WTC11 (cell line): ENCODE measurements at regions not wholly inside any gene's neighbourhood (a gene's known extent, or its start where the extent isn't known, plus 50 kb on each side); places are given as distances from the start of the nearest gene placed in this dataset.

Experiments
- ATAC-seq: fragments of 200-7000 bp; cut with Tn5 transposase; 2 replicates; pipeline ENCODE4 v1.10.0; 2021; ENCODE audit warnings: mild to moderate bottlenecking, moderate library complexity
- CTCF ChIA-PET: fragments of 300-600 bp; sonication (Branson Sonifier 250); formaldehyde crosslinking; loops from one replicate; lab custom pipeline; 2021; ENCODE audit warnings: antibody characterized with exemption; lab: Charles Lee
- POLR2A ChIA-PET: fragments of 350-600 bp; sonication (Branson Sonifier 250); formaldehyde crosslinking; loops from one replicate; lab custom pipeline; 2021; ENCODE audit warnings: antibody characterized with exemption; lab: Charles Lee
- DNase-seq: peaks from one replicate; pipeline ENCODE4 v3.0.0; 2021; ENCODE audit warnings: low spot score
- H3K27ac Mint-ChIP-seq: 2 replicates; pipeline ENCODE4 v1.8.0; 2021; ENCODE audit warnings: mixed read lengths
- H3K27me3 Mint-ChIP-seq: 2 replicates; pipeline ENCODE4 v1.8.0; 2021; ENCODE audit warnings: low read depth, mild to moderate bottlenecking, moderate library complexity, mixed read lengths
- H3K36me3 Mint-ChIP-seq: 2 replicates; pipeline ENCODE4 v1.8.0; 2021; ENCODE audit warnings: mixed read lengths
- H3K4me1 Mint-ChIP-seq: 2 replicates; pipeline ENCODE4 v1.8.0; 2022; ENCODE audit warnings: mixed read lengths
- H3K4me3 Mint-ChIP-seq: 2 replicates; pipeline ENCODE4 v1.8.0; 2021; ENCODE audit warnings: mild to moderate bottlenecking, moderate library complexity, mixed read lengths
- H3K9me3 Mint-ChIP-seq: 2 replicates; pipeline ENCODE4 v1.8.0; 2021; ENCODE audit warnings: mixed read lengths
- ATF3 ChIP-seq: sonication (generic); formaldehyde crosslinking; conservative IDR thresholded peaks from 2 replicates; pipeline ENCODE4 v1.8.1; 2022; ENCODE audit warnings: mild to moderate bottlenecking, missing genetic modification reagents
- CREB1 ChIP-seq: sonication (generic); formaldehyde crosslinking; IDR thresholded peaks from 2 replicates; pipeline ENCODE4 v1.8.0; 2023; ENCODE audit warnings: mild to moderate bottlenecking, missing genetic modification reagents
- CREM ChIP-seq: sonication (generic); formaldehyde crosslinking; IDR thresholded peaks from 2 replicates; pipeline ENCODE4 v1.8.1; 2022; ENCODE audit warnings: mild to moderate bottlenecking, missing genetic modification reagents, moderate library complexity
- CTCF ChIP-seq: fragments of 200-600 bp; IDR thresholded peaks from 2 replicates; pipeline ENCODE4 v1.8.0; 2022; ENCODE audit warnings: antibody characterized with exemption
- FOXP1 ChIP-seq: sonication (generic); formaldehyde crosslinking; IDR thresholded peaks from 2 replicates; pipeline ENCODE4 v1.8.0; 2022; ENCODE audit warnings: missing genetic modification reagents, mild to moderate bottlenecking, moderate library complexity, borderline replicate concordance
- FOXP4 ChIP-seq: sonication (generic); formaldehyde crosslinking; IDR thresholded peaks from 2 replicates; pipeline ENCODE4 v1.8.0; 2022; ENCODE audit warnings: mild to moderate bottlenecking, missing genetic modification reagents
- GABPB1 ChIP-seq: sonication (generic); formaldehyde crosslinking; IDR thresholded peaks from 2 replicates; pipeline ENCODE4 v1.8.1; 2023; ENCODE audit warnings: mild to moderate bottlenecking, missing genetic modification reagents
- GTF2I ChIP-seq: fragments of 250-450 bp; sonication (Bioruptor Pico); conservative IDR thresholded peaks from 2 replicates; pipeline ENCODE4 v1.4.0; 2021; ENCODE audit warnings: mild to moderate bottlenecking
- MYBL2 ChIP-seq: sonication (generic); formaldehyde crosslinking; IDR thresholded peaks from 2 replicates; pipeline ENCODE4 v1.8.1; 2023; ENCODE audit warnings: mild to moderate bottlenecking, moderate library complexity, missing genetic modification reagents
- NFATC4 ChIP-seq: fragments of 250-450 bp; sonication (Bioruptor Pico); IDR thresholded peaks from 2 replicates; pipeline ENCODE4 v1.9.0; 2021; ENCODE audit warnings: mild to moderate bottlenecking
- NR2C2 ChIP-seq: sonication (generic); formaldehyde crosslinking; IDR thresholded peaks from 2 replicates; pipeline ENCODE4 v1.8.0; 2022; ENCODE audit warnings: mild to moderate bottlenecking, missing genetic modification reagents
- OVOL2 ChIP-seq: fragments of 250-450 bp; sonication (Bioruptor Pico); IDR thresholded peaks from 2 replicates; pipeline ENCODE4 v1.9.0; 2021; ENCODE audit warnings: mild to moderate bottlenecking, borderline replicate concordance
- PRRX2 ChIP-seq: fragments of 250-450 bp; sonication (Bioruptor Pico); IDR thresholded peaks from 2 replicates; pipeline ENCODE4 v1.8.0; 2021; ENCODE audit warnings: mild to moderate bottlenecking
- SMAD4 ChIP-seq: sonication (generic); formaldehyde crosslinking; IDR thresholded peaks from 2 replicates; pipeline ENCODE4 v1.8.0; 2022; ENCODE audit warnings: mild to moderate bottlenecking, missing genetic modification reagents
- SOX15 ChIP-seq: fragments of 250-450 bp; sonication (Bioruptor Pico); IDR thresholded peaks from 2 replicates; pipeline ENCODE4 v1.9.0; 2021; ENCODE audit warnings: mild to moderate bottlenecking
- SP1 ChIP-seq: sonication (generic); formaldehyde crosslinking; conservative IDR thresholded peaks from 2 replicates; pipeline ENCODE4 v1.8.1; 2022; ENCODE audit warnings: missing genetic modification reagents
- TCF7 ChIP-seq: sonication (generic); formaldehyde crosslinking; IDR thresholded peaks from 2 replicates; pipeline ENCODE4 v1.8.0; 2022; ENCODE audit warnings: mild to moderate bottlenecking, low read depth, missing genetic modification reagents, moderate library complexity
- TEAD1 ChIP-seq: sonication (generic); formaldehyde crosslinking; IDR thresholded peaks from 2 replicates; pipeline ENCODE4 v1.8.0; 2022; ENCODE audit warnings: mild to moderate bottlenecking, missing genetic modification reagents
- TEAD4 ChIP-seq: sonication (generic); formaldehyde crosslinking; IDR thresholded peaks from 2 replicates; pipeline ENCODE4 v1.8.0; 2022; ENCODE audit warnings: mild to moderate bottlenecking, missing genetic modification reagents
- TP53 ChIP-seq: sonication (generic); formaldehyde crosslinking; IDR thresholded peaks from 2 replicates; pipeline ENCODE4 v1.8.1; 2023; ENCODE audit warnings: mild to moderate bottlenecking, missing genetic modification reagents
- USF2 ChIP-seq: sonication (generic); formaldehyde crosslinking; IDR thresholded peaks from 2 replicates; pipeline ENCODE4 v1.8.1; 2023; ENCODE audit warnings: mild to moderate bottlenecking, missing genetic modification reagents, moderate library complexity
- ZBTB43 ChIP-seq: sonication (generic); formaldehyde crosslinking; IDR thresholded peaks from 2 replicates; pipeline ENCODE4 v1.8.1; 2023; ENCODE audit warnings: mild to moderate bottlenecking, missing genetic modification reagents
- ZNF121 ChIP-seq: sonication (generic); formaldehyde crosslinking; IDR thresholded peaks from 2 replicates; pipeline ENCODE4 v1.8.0; 2023; ENCODE audit warnings: missing genetic modification reagents
- ZNF138 ChIP-seq: sonication (generic); formaldehyde crosslinking; conservative IDR thresholded peaks from 2 replicates; pipeline ENCODE4 v1.8.1; 2022; ENCODE audit warnings: mild to moderate bottlenecking, moderate library complexity, missing genetic modification reagents
- ZNF423 ChIP-seq: fragments of 250-450 bp; sonication (Bioruptor Pico); IDR thresholded peaks from 2 replicates; pipeline ENCODE4 v2.1.2; 2022; ENCODE audit warnings: mild to moderate bottlenecking, moderate library complexity
- TF ChIP-seq, protein P1 (sequence below): fragments of 250-450 bp; sonication (Bioruptor Pico); IDR thresholded peaks from 2 replicates; pipeline ENCODE4 v2.1.2; 2022; ENCODE audit warnings: mild to moderate bottlenecking, moderate library complexity

DNA sequence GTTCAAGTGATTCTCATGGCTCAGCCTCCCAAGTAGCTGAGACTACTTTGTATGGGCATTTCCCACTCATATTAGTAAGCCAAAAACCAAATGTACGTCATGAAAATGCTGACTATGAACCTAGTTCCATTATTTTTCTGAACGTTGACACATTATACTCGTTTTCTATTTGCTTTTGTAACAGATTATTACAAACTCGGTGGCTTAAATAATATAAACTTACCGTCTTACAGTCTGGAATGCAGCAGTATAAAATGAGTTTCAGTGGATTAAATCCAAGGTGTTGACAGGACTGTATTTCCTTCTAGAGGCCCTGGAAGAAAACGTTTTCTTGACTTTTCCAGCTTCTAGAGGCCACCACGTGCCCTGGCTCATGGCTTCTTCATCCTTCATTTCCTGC is 517.0 kb downstream of the GADD45G start:
- ChIA-PET CTCF (interaction anchor here (1.0 kb wide), 1 partner anchor 573 kb away, joined by 3 read pairs; no protein-coding TSS in a partner anchor), POLR2A (no interaction called here)
- no peak overlapping the region for H3K27ac Mint-ChIP-seq
- ATAC-seq, result no peak
- no peak for TF ChIP-seq USF2
- no peak for TF ChIP-seq MYBL2 (CRISPR knock-in tag)
- no peak for TF ChIP-seq CTCF
- TF ChIP-seq, protein P1, sequence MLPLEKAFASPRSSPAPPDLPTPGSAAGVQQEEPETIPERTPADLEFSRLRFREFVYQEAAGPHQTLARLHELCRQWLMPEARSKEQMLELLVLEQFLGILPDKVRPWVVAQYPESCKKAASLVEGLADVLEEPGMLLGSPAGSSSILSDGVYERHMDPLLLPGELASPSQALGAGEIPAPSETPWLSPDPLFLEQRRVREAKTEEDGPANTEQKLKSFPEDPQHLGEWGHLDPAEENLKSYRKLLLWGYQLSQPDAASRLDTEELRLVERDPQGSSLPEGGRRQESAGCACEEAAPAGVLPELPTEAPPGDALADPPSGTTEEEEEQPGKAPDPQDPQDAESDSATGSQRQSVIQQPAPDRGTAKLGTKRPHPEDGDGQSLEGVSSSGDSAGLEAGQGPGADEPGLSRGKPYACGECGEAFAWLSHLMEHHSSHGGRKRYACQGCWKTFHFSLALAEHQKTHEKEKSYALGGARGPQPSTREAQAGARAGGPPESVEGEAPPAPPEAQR, result no peak
- TF ChIP-seq ZNF423 (CRISPR knock-in tag), result no peak
- TF ChIP-seq SOX15 (CRISPR knock-in tag), result no peak
- TF ChIP-seq NR2C2 (CRISPR knock-in tag), result no peak
- TF ChIP-seq TEAD1 (CRISPR knock-in tag), result no peak
- no peak for TF ChIP-seq TP53
- no peak for TF ChIP-seq ZBTB43 (CRISPR knock-in tag)
- TF ChIP-seq ATF3, result no peak
- no peak for TF ChIP-seq OVOL2
- TF ChIP-seq PRRX2, result no peak
- no peak for TF ChIP-seq NFATC4 (CRISPR knock-in tag)
- no peak for TF ChIP-seq SMAD4 (CRISPR knock-in tag)
- no peak for TF ChIP-seq ZNF138 (CRISPR knock-in tag)
- TF ChIP-seq CREM (CRISPR knock-in tag), result no peak
- no peak for TF ChIP-seq FOXP1
- no peak for TF ChIP-seq GTF2I (CRISPR knock-in tag)
- no peak for TF ChIP-seq ZNF121 (CRISPR knock-in tag)
- H3K9me3 Mint-ChIP-seq, result peaks cover 10% of the 10 kb centered on the region
- peaks cover 13% of the 10 kb centered on the region for H3K4me1 Mint-ChIP-seq
- no peaks in the 10 kb centered on the region; the same call in 1 of the 2 replicates for H3K27me3 Mint-ChIP-seq
- no peak overlapping the region for H3K4me3 Mint-ChIP-seq
- DNase-seq, result no peak
- peaks cover 6% of the 10 kb centered on the region for H3K36me3 Mint-ChIP-seq

DNA sequence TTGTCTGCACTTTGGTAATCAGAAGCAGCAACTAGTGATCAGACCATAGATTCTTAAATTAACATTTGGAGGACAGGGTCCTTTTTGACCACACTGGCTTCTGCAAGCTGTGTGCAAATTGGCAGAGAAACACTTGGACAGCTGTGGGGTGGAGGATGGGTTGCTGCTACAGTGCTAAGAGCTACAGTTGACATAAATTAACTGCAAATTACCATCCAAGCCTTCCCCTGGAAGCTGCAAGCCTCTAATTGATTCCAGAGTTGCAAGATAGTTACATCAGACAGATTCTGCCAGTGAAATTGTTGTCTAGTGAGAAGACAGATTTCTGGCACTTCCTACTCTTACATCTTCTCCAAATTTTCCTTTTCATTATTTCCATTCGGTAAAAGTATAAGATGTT is 517.7 kb downstream of the DIRAS2 start:
- TF ChIP-seq FOXP4 (CRISPR knock-in tag) (no peak), CREB1 (CRISPR knock-in tag) (no peak), TCF7 (CRISPR knock-in tag) (no peak), FOXP1 (no peak), TEAD4 (CRISPR knock-in tag) (no peak), GABPB1 (no peak), SP1 (CRISPR knock-in tag) (no peak)
- TF ChIP-seq, all 79 proteins: peak for 0
- no peak for DNase-seq
- Mint-ChIP-seq H3K9me3 (peaks cover 16% of the 10 kb centered on the region), H3K27ac (no peak overlapping the region), H3K27me3 (no peaks in the 10 kb centered on the region; the same call in 1 of the 2 replicates), H3K36me3 (peaks cover 6% of the 10 kb centered on the region), H3K4me1 (peaks cover 13% of the 10 kb centered on the region), H3K4me3 (no peak overlapping the region)
- ATAC-seq, result no peak
- ChIA-PET CTCF (interaction anchor here (1.7 to 2.3 kb wide), 2 partner anchors 16 to 531 kb away, joined by 7 to 9 read pairs; no protein-coding TSS in a partner anchor), POLR2A (no interaction called here)
